ENCODE measurements at regions not wholly inside any gene's neighbourhood (a gene's known extent, or its start where the extent isn't known, plus 50 kb on each side); places are given as distances from the start of the nearest gene placed in this dataset.

DNA sequence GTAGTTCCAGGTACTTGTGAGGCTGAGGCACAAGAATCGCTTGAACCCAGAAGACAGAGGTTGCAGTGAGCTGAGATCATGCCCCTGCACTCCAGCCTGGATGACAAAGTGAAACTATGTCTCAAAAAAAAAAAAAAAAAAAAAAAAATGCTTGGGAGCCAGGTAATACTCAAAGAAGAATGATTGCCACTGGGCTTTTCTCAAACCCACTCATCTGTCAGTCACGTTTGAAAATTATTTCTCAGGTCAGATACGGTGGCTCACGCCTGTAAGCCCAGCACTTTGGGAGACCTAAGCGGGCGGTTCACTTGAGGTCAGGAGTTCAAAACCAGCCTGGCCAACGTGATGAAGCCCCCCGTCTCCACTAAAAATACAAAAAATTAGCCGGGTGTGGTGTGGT, 155.7 kb downstream of the RELL1 start:
- H3K4me1 ChIP-seq (ENCODE audit: control insufficient read depth, insufficient read depth, low read depth, low read length), result no peaks in the 10 kb centered on the region
- H3K79me1 ChIP-seq (replicated peaks; ENCODE audit: low read length, poor library complexity, severe bottlenecking), result no peaks in the 10 kb centered on the region
- no peak overlapping the region for H3K9ac ChIP-seq (ENCODE audit: low read length)
- no peak overlapping the region for H3K18ac ChIP-seq (ENCODE audit: low read depth in 1 of 2, low read length in 2 of 2)
- H3K4ac ChIP-seq (ENCODE audit: low read depth in 1 of 2, low read length in 2 of 2), result no peak overlapping the region
- no peaks in the 10 kb centered on the region for H3K27me3 ChIP-seq (ENCODE audit: control insufficient read depth in 1 of 2, insufficient read depth in 1 of 2, low read length in 2 of 2)
- no peak overlapping the region for H3K14ac ChIP-seq (ENCODE audit: low read length in 2 of 2)
- no peak overlapping the region for H2BK5ac ChIP-seq (ENCODE audit: low read depth, low read length, poor library complexity, severe bottlenecking)
- no peak overlapping the region for H3K4me3 ChIP-seq (ENCODE audit: insufficient read depth in 1 of 2, low read depth in 1 of 2, low read length in 2 of 2)
- H4K8ac ChIP-seq (ENCODE audit: low read length), result no peak overlapping the region
- H4K91ac ChIP-seq (ENCODE audit: low read length), result no peak overlapping the region
- H2AFZ ChIP-seq (ENCODE audit: low read depth, low read length), result no peak overlapping the region
- DNase-seq, result no peak
- no peak overlapping the region for H2BK120ac ChIP-seq (ENCODE audit: low read depth, low read length)
- H3K4me2 ChIP-seq (ENCODE audit: low read length, poor library complexity, severe bottlenecking), result no peak overlapping the region
- no peak overlapping the region for H2BK15ac ChIP-seq (ENCODE audit: low read depth, poor library complexity, severe bottlenecking)
- no peaks in the 10 kb centered on the region for H3K9me3 ChIP-seq (ENCODE audit: control insufficient read depth, low read length)
- no peak overlapping the region for H3K23ac ChIP-seq (ENCODE audit: low read length in 2 of 2)
- H2BK12ac ChIP-seq (ENCODE audit: low read length in 2 of 2), result no peak overlapping the region
- 87% methylated on average over 9 of the region's 9 CpGs for WGBS
- H3K27ac ChIP-seq (ENCODE audit: low read length, poor library complexity, severe bottlenecking), result no peak overlapping the region
- no peaks in the 10 kb centered on the region for H3K36me3 ChIP-seq (ENCODE audit: control insufficient read depth in 1 of 2, insufficient read depth in 2 of 2, low read depth in 1 of 2, low read length in 2 of 2)
- no peak overlapping the region for H2AK5ac ChIP-seq (ENCODE audit: low read length, severe bottlenecking)

DNA sequence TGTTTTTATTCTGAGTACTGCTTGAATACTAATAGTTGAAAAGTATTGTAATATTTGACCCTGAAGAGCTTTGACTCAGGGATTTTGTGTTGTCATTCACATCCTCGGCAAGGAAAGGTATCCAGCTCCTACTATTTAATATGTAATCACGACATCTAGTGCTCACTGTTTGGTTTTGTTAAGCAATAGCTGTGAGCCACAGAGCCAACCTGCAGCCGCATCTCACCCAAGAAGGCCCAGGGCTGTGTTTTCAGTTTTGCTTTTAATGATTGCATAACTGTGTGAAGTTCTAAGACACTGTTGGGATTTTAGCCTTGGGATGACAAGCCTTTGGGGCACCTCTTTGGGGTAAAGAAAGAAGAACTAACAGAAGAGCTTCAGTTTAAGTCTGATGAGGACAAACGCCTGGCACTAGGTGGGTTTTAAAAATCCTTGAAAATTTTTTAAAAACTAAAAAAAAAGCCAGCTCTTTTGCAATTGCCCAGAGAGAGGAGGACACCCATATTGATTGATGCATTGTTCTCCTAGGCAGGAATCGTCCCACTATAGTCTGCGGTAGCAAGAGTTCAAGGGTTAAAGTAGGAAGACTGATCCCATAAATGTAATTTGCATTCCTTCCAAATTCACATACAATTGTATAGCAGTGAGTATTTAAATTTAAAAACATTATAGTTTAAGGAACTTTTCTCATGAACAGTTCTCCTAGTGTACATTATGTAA, 157.8 kb downstream of the RELL1 start:
- Histone ChIP-seq H3K14ac (ENCODE audit: low read length in 2 of 2) (no peak overlapping the region), H2AK5ac (ENCODE audit: low read length, severe bottlenecking) (no peak overlapping the region), H3K4me2 (ENCODE audit: low read length, poor library complexity, severe bottlenecking) (no peak overlapping the region), H2BK12ac (ENCODE audit: low read length in 2 of 2) (no peak overlapping the region), H2BK120ac (ENCODE audit: low read depth, low read length) (no peak overlapping the region), H3K79me1 (replicated peaks; ENCODE audit: low read length, poor library complexity, severe bottlenecking) (no peaks in the 10 kb centered on the region), H2AFZ (ENCODE audit: low read depth, low read length) (no peak overlapping the region), H2BK5ac (ENCODE audit: low read depth, low read length, poor library complexity, severe bottlenecking) (no peak overlapping the region), H3K9ac (ENCODE audit: low read length) (no peak overlapping the region), H3K4ac (ENCODE audit: low read depth in 1 of 2, low read length in 2 of 2) (no peak overlapping the region), H4K8ac (ENCODE audit: low read length) (no peak overlapping the region), H3K27ac (ENCODE audit: low read length, poor library complexity, severe bottlenecking) (no peak overlapping the region), H3K4me1 (ENCODE audit: control insufficient read depth, insufficient read depth, low read depth, low read length) (no peaks in the 10 kb centered on the region), H3K23ac (ENCODE audit: low read length in 2 of 2) (no peak overlapping the region), H4K91ac (ENCODE audit: low read length) (no peak overlapping the region), H3K4me3 (ENCODE audit: insufficient read depth in 1 of 2, low read depth in 1 of 2, low read length in 2 of 2) (no peak overlapping the region), H3K36me3 (ENCODE audit: control insufficient read depth in 1 of 2, insufficient read depth in 2 of 2, low read depth in 1 of 2, low read length in 2 of 2) (no peaks in the 10 kb centered on the region), H2BK15ac (ENCODE audit: low read depth, poor library complexity, severe bottlenecking) (no peak overlapping the region), H3K9me3 (ENCODE audit: control insufficient read depth, low read length) (no peaks in the 10 kb centered on the region), H3K27me3 (ENCODE audit: control insufficient read depth in 1 of 2, insufficient read depth in 1 of 2, low read length in 2 of 2) (no peaks in the 10 kb centered on the region), H3K18ac (ENCODE audit: low read depth in 1 of 2, low read length in 2 of 2) (no peak overlapping the region)
- WGBS, result 83% methylated on average over 5 of the region's 6 CpGs
- no peak for DNase-seq

DNA sequence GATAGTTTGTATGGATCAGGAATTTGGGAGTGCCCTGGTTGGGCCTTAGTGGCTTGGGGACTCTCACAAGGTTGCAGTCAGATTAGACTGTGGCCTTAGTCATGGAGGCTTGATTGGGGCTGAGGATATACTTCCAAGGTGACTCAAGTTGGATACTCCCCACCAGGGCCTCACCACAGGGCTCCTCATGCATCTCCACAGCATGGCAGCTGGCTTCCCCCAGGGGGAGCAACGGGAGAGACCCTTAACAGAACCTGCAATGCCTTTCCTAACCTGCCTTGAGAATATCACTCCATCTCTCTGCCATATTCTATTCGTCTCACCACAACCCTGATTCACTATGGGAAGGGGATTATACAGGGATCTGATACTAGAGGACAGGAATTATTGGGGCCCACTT, 161.9 kb downstream of the RELL1 start:
- H3K18ac ChIP-seq (ENCODE audit: low read depth in 1 of 2, low read length in 2 of 2), result no peak overlapping the region
- H2BK120ac ChIP-seq (ENCODE audit: low read depth, low read length), result no peak overlapping the region
- no peak overlapping the region for H3K4me2 ChIP-seq (ENCODE audit: low read length, poor library complexity, severe bottlenecking)
- H3K14ac ChIP-seq (ENCODE audit: low read length in 2 of 2), result no peak overlapping the region
- H3K27ac ChIP-seq (ENCODE audit: low read length, poor library complexity, severe bottlenecking), result no peak overlapping the region
- no CpG with 5 or more reads among the region's 2 CpGs for WGBS
- no peaks in the 10 kb centered on the region for H3K36me3 ChIP-seq (ENCODE audit: control insufficient read depth in 1 of 2, insufficient read depth in 2 of 2, low read depth in 1 of 2, low read length in 2 of 2)
- H3K4ac ChIP-seq (ENCODE audit: low read depth in 1 of 2, low read length in 2 of 2), result no peak overlapping the region
- no peak overlapping the region for H4K8ac ChIP-seq (ENCODE audit: low read length)
- H2BK15ac ChIP-seq (ENCODE audit: low read depth, poor library complexity, severe bottlenecking), result no peak overlapping the region
- peak overlapping the region in 1 of 2 experiments; percentile 46 for H3K23ac ChIP-seq (ENCODE audit: low read length in 2 of 2)
- H2AK5ac ChIP-seq (ENCODE audit: low read length, severe bottlenecking), result no peak overlapping the region
- no peaks in the 10 kb centered on the region for H3K4me1 ChIP-seq (ENCODE audit: control insufficient read depth, insufficient read depth, low read depth, low read length)
- no peaks in the 10 kb centered on the region for H3K9me3 ChIP-seq (ENCODE audit: control insufficient read depth, low read length)
- no peak overlapping the region for H2AFZ ChIP-seq (ENCODE audit: low read depth, low read length)
- H2BK12ac ChIP-seq (ENCODE audit: low read length in 2 of 2), result no peak overlapping the region
- H4K91ac ChIP-seq (ENCODE audit: low read length), result no peak overlapping the region
- no peak overlapping the region for H2BK5ac ChIP-seq (ENCODE audit: low read depth, low read length, poor library complexity, severe bottlenecking)
- H3K79me1 ChIP-seq (replicated peaks; ENCODE audit: low read length, poor library complexity, severe bottlenecking), result no peaks in the 10 kb centered on the region
- H3K9ac ChIP-seq (ENCODE audit: low read length), result no peak overlapping the region
- no peak for DNase-seq
- H3K27me3 ChIP-seq (ENCODE audit: control insufficient read depth in 1 of 2, insufficient read depth in 1 of 2, low read length in 2 of 2), result no peaks in the 10 kb centered on the region
- no peak overlapping the region for H3K4me3 ChIP-seq (ENCODE audit: insufficient read depth in 1 of 2, low read depth in 1 of 2, low read length in 2 of 2)

DNA sequence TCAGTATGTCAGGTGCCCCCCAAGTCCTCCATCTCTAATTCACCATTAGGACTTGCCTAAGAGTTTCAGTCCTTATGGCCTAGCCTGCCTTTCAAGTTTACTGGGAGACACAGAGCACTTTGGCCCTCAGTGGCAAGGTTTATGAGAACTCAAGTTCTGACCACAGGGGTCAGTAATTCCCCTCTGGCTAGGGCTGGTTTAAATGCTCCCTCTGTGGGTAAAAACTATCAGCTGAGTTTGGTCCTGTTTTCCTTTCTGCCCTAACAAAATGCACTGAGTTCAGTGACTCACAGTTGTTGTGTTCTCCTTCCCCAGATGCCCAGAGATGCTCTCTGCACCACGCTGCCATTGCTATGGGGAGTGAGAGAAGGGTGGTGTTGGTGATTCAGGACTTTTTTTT, 163.2 kb downstream of the RELL1 start:
- Histone ChIP-seq H2BK12ac (ENCODE audit: low read length in 2 of 2) (no peak overlapping the region), H3K4ac (ENCODE audit: low read depth in 1 of 2, low read length in 2 of 2) (no peak overlapping the region), H3K18ac (ENCODE audit: low read depth in 1 of 2, low read length in 2 of 2) (no peak overlapping the region), H4K91ac (ENCODE audit: low read length) (no peak overlapping the region), H2AK5ac (ENCODE audit: low read length, severe bottlenecking) (no peak overlapping the region), H3K4me3 (ENCODE audit: insufficient read depth in 1 of 2, low read depth in 1 of 2, low read length in 2 of 2) (no peak overlapping the region), H3K79me1 (replicated peaks; ENCODE audit: low read length, poor library complexity, severe bottlenecking) (no peaks in the 10 kb centered on the region), H2BK120ac (ENCODE audit: low read depth, low read length) (no peak overlapping the region), H2AFZ (ENCODE audit: low read depth, low read length) (no peak overlapping the region), H4K8ac (ENCODE audit: low read length) (no peak overlapping the region), H3K9me3 (ENCODE audit: control insufficient read depth, low read length) (no peaks in the 10 kb centered on the region), H3K4me1 (ENCODE audit: control insufficient read depth, insufficient read depth, low read depth, low read length) (no peaks in the 10 kb centered on the region), H3K27me3 (ENCODE audit: control insufficient read depth in 1 of 2, insufficient read depth in 1 of 2, low read length in 2 of 2) (no peaks in the 10 kb centered on the region), H3K9ac (ENCODE audit: low read length) (no peak overlapping the region), H3K27ac (ENCODE audit: low read length, poor library complexity, severe bottlenecking) (no peak overlapping the region), H2BK5ac (ENCODE audit: low read depth, low read length, poor library complexity, severe bottlenecking) (no peak overlapping the region), H3K36me3 (ENCODE audit: control insufficient read depth in 1 of 2, insufficient read depth in 2 of 2, low read depth in 1 of 2, low read length in 2 of 2) (no peaks in the 10 kb centered on the region), H3K23ac (ENCODE audit: low read length in 2 of 2) (no peak overlapping the region), H3K14ac (ENCODE audit: low read length in 2 of 2) (no peak overlapping the region), H2BK15ac (ENCODE audit: low read depth, poor library complexity, severe bottlenecking) (no peak overlapping the region), H3K4me2 (ENCODE audit: low read length, poor library complexity, severe bottlenecking) (no peak overlapping the region)
- no peak for DNase-seq
- WGBS, result 75% methylated on average over 1 of the region's 1 CpG

All from mesenchymal stem cell (in vitro differentiated cells and primary cell).